ENCODE measurements at regions not wholly inside any gene's neighbourhood (a gene's known extent, or its start where the extent isn't known, plus 50 kb on each side); places are given as distances from the start of the nearest gene placed in this dataset.

DNA sequence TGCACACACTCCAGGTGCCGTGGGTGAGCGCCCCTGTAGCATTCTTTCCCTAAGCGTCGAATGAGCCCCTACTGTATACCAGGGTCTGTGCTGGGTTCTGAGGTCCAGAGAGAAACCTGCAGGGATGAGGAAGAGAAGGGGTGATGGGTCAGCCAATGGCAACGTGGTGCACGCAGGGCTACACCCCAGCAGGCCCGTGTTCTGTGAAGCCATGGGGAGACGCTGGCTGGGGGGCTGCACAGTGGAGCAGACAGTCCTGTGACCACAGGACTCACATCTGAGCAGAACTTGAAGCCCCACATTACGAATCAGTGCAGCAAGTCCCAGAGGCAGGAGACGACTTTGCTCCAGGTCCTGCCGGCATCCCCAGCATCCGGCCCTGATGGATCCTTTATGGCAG lies 1481.4 kb downstream of the BRD1 start:
- in situ Hi-C loops (cut with MboI; ENCODE audit: low sequenced_read_pairs) = no loop called here

DNA sequence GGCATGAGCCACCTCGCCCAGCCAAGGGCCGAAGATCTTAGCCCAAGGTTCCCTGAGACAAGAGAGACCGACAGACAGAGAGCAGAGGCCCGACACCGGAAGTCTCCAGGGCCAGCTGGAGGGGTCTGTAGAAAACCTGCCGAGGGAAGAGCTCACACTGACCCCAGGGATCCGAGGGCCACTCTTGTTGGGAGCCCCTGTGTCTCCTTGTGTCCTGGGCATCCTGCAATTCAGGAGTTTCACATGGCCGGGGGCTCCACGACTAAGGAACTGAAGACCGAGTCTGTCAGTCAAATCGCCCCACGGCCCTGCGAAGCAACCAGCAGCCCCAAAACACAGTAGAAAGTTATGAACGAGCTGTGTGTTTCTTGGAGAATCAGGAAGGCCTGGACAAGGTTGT lies 1482.0 kb downstream of the BRD1 start:
- in situ Hi-C loops (cut with MboI; ENCODE audit: low sequenced_read_pairs) = no loop called here

DNA sequence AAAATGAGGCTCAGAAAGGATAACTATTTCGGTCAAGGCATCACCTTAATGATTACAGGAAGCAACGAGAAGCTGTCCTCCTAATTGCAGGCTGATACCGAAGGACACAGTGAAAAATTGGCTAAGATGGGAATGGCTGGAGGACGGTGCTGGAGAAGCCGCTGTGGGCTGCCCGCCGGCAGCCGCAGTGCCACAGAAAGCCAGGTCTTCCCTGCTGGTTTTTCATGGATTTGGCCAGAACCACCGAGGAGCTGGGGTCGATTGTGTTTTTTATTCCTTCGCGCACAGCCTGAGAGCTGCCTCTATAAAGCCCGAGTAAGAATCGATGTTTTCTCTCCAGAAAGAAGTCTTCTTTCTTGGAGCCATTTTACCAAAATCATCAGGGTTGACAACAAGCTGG lies 1484.2 kb downstream of the BRD1 start:
- in situ Hi-C loops (cut with MboI; ENCODE audit: low sequenced_read_pairs) = no loop called here

DNA sequence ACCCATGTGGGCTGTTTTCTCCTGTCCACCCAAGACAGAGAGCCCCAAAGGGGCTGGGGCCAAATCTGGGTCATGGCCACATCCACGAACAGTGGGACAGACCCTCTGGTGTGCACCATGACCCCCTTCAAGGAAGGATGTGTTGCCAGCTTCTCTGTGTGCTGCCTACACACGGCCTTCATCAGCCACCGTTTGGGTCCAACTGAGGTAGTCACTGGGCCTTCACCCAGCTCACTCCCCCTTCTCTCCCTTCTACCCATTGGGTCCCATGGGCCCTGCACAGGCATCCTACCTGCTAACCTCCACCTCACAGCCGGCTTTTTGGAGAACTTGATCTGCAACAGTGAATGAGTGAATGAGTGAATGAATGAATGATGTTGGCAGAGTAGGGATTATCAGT lies 1484.9 kb downstream of the BRD1 start:
- in situ Hi-C loops (cut with MboI; ENCODE audit: low sequenced_read_pairs) = no loop called here

DNA sequence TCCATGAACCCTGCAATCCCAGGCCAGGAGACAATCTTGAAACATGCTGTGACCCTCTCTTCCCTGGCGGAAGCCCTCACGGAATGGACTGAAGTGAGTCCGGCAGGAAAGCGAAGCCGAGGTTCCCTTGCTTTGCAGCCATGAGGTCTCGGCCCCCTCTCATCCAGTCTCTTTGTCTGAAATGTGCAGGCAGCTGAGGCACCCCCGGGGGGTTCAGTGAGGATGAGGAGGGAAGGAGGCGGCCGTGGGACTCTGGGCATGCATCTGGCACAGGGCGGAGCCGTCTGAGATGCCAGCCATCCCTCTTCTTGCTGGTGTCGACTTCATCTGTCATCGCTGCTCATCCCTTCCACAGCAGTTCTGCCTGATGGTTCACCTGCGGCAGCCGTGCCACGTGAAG lies 1485.7 kb downstream of the BRD1 start:
- in situ Hi-C loops (cut with MboI; ENCODE audit: low sequenced_read_pairs) = no loop called here

DNA sequence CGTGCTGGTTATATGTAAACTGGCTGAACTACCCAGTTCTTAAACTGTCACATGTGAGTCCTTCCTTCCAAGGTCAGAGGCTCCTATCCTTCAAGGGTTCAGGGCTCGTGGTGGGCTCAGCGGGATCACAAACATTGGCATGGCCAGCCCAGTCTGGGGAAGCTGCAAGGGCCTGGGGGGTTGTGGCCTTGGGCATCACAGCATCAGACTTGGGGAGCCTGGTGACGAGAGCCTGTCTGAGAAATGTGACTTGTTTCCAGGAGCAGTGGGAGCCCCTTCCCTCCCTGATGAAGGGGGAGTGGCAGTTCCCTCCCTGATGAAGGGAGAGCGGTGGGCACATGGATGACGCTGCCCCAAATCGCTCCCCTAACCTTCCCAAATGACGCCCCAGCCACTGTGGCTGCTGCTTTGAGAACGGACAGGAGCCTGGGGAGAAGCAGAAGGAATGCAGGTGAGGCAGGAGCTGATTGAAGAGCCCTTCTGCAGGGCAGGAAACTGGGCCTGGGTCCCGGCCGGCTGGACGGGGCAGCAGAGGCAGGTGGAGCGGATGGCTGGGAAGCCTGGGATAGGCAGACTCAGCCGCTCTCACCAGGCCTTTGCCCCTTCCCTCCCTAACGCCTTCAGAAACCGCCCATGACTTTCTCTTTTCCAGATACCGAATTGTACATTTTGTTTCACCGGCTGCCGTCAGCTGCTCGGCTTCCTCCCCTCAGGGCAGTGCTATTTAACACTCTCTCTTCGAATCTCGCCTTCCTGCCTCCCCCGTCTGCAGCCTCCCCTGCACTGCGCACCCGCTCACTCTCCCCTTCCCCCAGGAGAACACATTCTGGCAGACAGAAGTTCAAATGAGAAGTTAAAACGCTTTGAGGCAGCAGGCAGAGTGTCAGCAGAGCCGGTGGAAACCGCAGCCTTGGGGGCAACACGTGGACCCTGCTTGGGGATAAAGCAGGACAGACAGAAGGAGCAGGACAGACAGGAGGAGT lies 1486.7 kb downstream of the BRD1 start:
- in situ Hi-C loops (cut with MboI; ENCODE audit: low sequenced_read_pairs) = no loop called here

DNA sequence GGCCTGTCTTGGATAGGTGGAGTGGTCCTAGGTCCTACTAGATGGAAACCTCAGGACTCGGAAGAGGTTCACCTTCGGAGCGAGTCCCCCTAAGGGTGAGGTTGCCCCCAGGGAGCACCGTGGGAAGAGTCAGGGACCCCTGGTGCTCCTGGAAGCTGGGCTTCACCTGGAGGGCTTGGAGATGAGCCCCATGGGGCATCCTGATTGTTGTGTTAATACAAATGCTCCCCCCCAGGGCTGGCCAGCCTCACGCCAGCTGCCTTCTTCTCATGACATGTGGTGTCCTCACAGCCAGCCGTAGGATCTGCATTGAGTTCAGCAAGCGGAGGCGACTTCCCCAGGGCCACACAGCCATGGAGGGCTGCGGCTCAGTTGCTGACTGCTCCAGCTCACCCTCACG lies 1487.5 kb downstream of the BRD1 start:
- in situ Hi-C loops (cut with MboI; ENCODE audit: low sequenced_read_pairs) = no loop called here

DNA sequence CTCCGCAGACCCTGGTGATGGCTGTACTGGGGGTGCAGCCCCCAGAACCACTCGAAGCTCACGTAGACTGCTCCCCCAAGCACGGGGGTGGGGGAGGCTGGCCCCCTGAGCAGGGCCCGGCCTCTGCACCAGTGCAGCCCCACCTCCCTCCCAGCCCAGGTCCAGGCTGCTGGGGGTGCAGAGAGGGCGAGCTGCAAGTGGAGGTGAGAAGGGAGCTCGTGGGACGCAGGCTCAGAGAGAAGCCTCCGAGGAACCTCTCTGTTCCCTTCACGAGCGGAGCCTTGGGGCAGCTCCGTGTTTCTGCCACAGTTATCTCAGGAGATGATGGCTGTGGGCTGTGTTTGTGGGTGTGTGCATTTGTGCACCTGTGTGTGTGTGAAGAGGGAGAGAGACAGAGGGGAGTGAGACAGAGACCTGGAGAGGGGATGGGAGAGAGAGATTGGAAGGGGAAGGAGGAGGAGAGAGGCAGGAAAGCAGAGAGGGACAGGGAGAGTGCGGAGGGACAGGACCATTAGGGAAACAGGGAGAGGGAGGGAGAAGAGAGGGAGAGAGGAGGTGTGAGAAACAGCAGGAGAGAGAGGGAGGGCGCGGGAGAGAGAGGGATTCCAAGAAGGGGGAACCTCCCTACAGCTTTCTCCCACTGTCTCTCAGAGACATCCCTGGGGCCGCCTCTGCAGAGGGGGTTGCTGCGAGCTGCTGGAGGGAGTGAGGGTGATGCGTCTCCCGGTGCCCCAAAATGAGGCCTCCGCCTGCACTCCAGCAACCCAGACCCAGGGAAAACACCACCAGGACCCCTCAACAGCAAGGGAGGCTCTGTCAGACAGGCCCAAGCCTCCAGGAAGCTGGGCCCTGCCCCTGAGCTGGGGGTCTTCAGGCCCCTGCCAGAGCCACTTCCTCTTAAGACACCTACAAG lies 1488.6 kb downstream of the BRD1 start:
- in situ Hi-C loops (cut with MboI; ENCODE audit: low sequenced_read_pairs) = no loop called here

DNA sequence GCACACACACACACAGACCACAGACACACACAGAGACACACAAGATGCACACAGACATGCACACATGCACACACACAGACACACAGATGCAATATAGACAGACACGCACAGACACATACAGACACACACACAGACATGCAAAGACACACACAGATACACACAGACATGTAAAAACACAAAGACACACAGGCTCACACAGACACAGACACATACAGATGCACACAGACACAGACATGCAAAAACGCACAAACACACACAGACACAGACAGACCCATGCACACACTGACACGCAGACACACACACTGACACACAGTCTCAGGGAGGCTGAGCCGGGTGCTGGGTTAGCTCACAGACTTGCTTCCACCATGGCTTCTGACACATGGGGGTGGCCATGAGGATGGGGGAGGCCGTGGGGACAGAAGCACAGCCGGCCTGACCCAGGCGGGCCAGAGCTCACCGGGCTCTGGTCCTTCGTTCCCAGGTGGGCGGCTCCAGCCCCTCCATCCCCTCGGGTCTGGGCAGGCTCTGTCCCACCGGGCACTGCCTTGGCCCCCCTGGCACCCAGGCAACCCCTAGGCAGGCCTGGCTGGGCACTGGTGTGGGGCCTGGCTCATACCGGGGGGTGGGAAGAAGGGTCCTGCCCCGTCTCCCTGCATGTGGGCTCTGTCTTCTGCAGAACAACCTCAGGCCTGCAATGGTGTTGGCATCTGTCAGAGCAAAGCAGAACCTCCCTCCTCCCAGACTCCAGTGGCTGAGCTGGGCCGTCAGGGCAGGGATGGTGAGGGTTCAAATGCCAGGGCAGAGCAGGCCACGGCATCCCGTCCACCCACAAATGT lies 1489.5 kb downstream of the BRD1 start:
- in situ Hi-C loops (cut with MboI; ENCODE audit: low sequenced_read_pairs) = no loop called here

DNA sequence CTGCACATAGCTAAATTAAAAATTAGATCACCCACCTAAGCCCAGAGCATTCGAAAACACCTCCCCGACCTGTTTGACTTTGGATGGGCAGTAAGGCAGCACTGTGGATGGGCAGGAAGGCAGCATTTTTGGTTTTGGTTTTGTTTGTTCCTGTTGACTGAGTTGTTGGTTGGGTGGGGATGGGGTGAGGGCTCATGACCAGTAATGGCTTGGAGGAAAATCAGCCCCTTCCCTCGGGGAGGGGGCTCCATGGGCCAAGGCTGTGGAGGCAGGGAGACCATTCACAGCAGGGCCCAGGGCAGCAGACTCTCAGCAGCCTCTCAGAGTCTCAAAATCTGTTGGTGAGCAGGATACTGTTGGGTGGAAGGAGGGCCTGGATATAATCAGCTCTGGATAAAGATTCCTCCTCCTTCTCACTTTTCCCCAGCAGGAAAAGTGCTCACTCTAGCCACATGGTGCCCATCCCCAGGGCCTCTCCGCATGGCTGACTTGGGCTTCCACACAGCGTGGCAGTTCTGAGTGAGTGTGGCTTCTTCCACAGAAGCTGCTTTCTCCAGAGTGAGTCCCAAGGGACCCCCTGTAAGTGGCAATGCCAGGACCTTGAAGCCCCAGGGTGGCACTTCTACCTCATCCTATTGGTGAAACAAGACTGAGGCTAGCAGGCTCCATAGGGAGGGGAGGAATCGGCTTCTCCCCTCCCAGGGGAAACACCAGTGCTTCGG lies 1491.2 kb downstream of the BRD1 start:
- in situ Hi-C loops (cut with MboI; ENCODE audit: low sequenced_read_pairs) = no loop called here

DNA sequence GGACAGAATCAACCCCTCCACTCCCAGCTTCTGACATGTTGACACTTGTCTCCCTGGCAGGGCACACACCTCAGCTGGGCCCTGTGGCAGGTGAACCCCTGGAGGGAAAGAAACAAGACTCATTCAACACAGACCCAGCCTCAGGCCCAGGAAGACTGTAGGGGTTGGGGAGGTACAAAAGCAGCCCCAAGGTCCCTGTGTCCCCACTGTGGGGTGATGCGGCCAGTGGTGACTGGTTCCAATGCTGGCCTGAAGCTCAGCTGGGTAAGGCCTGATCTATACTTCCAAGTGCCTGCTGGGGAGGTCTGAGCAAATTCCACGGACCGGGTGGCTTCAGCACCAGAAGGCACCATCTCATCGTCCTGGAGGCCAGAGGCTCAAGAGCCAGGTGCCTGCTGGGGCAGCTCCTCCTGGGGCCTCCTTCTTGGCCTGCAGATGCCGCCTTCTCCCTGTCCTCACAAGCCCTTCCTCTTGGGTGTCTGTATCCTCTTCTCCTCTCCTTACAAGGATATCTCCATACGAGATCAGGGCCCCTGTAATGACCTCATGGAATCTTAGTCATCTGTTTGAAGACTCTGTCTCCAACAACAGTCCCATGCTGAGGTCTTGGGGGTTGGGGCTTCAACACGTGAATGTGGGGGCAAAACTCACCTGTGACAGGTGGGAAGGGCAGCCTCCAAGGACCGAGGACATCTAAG lies 1492.1 kb downstream of the BRD1 start:
- in situ Hi-C loops (cut with MboI; ENCODE audit: low sequenced_read_pairs) = no loop called here

DNA sequence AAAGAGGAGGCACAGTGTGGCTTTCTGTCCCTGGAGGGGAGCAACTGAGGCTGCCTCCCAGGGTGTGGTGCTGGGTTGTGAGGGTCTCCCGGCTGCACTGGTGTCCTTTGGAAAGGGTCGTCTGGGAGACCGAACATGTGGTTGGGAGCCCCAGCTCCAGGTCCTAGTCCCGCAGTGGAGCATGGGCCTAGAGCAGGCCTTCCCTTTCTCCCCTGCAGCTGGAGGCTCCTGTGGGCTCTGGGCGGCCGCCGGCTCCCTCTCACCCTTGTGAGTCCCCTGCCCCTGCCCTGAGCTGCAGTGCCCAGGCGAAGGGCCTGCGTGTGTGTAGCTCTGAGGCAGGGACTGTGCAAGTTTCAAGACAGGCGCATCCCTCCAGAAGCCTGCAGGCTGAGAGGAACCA lies 1492.7 kb downstream of the BRD1 start:
- in situ Hi-C loops (cut with MboI; ENCODE audit: low sequenced_read_pairs) = no loop called here

DNA sequence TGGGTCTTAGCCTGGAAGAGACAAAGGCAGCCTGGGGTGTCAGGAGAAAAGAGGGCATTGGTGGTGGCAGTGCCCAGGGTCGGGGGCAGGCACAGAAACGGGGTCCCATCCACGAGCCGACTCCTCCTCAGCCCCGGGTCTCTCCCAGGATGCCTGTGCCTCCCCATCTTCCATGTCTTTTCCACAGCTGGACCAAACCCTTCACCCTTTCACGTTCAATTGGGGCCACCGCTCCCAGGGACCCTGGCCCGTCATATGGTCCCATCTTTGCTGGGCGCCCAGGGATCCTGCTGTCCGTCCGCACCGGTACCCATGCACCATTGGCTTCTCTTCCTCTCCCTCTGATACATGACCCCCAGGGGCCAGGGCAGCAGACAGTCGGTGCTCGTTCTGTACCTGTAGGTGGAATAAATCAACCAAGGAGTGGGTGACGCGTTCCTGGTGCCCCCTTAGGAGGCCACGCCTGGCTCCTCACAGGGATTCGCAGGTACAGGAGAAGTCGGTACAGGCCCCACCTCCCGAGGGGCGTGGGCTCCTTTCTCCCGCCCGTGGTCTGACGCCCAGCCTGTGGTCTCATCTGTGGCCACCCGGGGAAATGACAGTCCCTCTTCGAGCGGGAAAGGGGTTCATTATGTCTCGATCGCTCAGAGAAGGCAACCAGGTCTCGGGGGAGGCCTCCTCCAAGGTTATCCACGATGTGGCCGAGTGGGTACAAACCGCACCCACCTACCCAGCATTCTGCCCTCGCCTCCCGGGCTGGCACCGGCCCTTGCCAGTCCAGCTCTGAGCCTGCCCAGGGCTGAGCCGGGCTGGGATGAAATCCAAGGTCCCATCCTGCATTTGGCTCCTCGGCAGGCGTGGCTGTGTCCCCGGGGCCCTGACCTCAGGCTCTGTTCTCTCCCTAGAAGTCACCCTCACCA lies 1493.6 kb downstream of the BRD1 start:
- in situ Hi-C loops (cut with MboI; ENCODE audit: low sequenced_read_pairs) = no loop called here

DNA sequence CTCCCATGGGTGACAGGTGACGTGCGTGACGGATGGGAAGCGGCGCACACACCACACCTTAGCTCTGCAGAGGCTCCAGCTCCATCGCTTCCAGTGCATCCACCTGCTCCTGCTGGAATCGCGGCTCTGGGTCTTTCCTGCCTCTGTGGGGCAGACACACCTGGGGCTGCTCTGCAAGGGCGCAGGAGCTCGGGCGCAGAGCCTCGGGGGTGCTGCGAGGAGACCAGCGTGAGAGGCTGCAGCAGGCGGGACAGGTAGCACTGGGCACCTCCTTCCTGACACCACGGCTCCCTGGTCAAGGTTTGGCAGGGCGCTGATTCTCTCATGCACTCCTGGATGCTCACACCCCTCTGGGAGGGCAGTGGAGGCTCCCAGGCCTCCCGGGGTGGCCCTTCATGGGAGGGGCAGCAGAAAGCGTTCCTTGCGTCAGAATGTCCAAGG lies 1494.3 kb downstream of the BRD1 start:
- in situ Hi-C loops (cut with MboI; ENCODE audit: low sequenced_read_pairs) = no loop called here

DNA sequence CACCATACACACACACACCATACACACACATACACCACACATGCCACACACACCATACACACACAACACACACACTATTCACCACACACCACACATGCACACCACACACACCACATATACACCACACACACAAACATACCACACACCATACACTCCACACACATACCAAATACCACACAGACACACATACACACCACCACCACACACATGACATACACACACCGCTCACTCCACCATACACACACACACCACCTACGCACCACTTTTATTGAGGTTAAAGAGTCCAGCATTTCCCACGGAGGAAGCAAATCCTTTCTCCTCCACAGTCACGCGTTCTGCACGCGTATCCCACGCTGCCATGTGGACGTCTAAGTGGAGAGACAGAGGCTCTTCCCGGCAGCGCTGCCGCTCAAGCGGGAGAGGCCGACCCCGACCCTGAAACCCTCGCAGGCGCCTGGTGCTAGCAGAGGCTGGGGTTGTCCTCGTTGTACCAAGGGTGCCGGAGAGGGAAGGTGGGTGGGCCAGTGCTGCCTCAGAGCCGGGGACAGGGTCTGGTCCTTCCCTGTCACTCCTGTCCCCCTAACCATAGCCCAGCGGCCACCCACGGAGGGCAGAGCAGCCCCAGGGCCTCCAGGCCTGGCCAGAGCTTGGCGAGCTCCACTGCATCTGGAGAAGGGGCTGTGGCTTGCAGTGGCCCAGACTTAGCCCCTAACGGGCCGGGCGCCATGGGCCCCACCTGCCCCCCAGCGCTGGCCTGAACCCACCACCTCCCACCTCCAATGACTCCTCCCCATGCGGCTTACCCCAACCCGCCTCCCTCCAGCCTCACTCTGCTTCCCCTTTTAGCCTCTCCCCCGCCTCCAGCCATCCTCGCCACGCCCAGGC lies 1495.0 kb downstream of the BRD1 start:
- in situ Hi-C loops (cut with MboI; ENCODE audit: low sequenced_read_pairs) = no loop called here

DNA sequence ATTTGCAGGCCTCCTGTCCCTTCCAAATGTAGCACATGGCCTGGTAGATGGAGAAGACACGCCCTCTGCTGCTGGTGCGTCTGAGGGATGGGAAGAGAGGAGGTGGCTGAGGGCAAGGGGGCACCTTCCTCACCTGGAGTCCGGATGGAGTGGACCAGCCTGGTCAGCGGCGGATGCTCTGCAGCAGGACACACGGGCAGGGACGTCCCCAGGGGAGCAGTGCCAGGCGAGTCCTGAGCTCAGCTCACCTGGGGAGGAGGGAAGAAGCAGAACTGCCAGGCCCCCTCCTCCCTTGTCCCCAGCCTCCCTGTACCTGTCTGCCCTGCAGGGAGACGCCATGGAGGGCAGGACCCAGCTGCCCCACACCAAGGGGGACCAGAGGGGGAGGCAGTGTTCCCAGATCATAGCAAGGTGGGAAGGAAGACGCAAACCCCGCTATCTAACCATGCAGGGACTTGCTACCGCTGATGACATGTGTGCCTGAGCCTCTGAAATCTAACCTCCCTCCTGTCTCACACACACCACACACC lies 1495.9 kb downstream of the BRD1 start:
- in situ Hi-C loops (cut with MboI; ENCODE audit: low sequenced_read_pairs) = no loop called here

DNA sequence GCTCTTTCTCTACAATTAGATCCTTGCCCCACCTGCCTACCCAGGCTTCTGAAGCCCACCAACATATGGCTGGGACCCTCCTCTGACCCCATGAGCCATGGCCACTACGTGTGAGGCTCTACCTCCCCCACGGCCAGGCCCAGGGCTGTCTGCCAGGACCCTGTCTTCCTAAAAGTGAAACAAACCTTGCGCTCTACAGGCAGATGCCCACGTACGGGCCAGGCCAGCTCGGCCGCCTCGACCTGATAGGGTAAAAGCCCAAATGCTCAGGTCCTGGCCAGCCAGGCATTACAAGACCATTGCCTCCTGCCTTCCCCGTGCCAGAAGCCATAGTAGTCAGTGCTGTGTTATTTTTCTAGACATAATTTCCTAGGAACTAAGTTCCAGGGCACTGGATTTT lies 1496.4 kb downstream of the BRD1 start:
- in situ Hi-C loops (cut with MboI; ENCODE audit: low sequenced_read_pairs) = no loop called here
